ENCODE measurements at regions not wholly inside any gene's neighbourhood (a gene's known extent, or its start where the extent isn't known, plus 50 kb on each side); places are given as distances from the start of the nearest gene placed in this dataset.

GRCh38 chr16:86755571-86756006, 177.2 kb downstream of the FOXL1 start:
- Mint-ChIP-seq H3K4me3 (no peak overlapping the region), H3K27me3 (peaks cover 19 to 33% (median 19%) of the 10 kb centered on the region in 3 donors), H3K36me3 (no peaks in the 10 kb centered on the region), H3K27ac (no peak overlapping the region), H3K4me1 (no peaks in the 10 kb centered on the region), H3K9me3 (no peaks in the 10 kb centered on the region)
- ATAC-seq (ENCODE audit: low read depth in 2 of 2) (no peak), DNase-seq (no peak)

- H3K4me1 Mint-ChIP-seq: no peaks in the 10 kb centered on the region
- H3K27me3 Mint-ChIP-seq: peaks cover 25 to 40% (median 28%) of the 10 kb centered on the region in 3 donors
- no peaks in the 10 kb centered on the region for H3K36me3 Mint-ChIP-seq
- no peaks in the 10 kb centered on the region for H3K9me3 Mint-ChIP-seq
- ATAC-seq (ENCODE audit: low read depth in 2 of 2) (no peak), DNase-seq (no peak)
- H3K4me3 Mint-ChIP-seq: no peak overlapping the region
- no peak overlapping the region for H3K27ac Mint-ChIP-seq
Measured at GRCh38 chr16:86756882-86757703, 178.7 kb downstream of the FOXL1 start.

- Mint-ChIP-seq H3K27ac (no peak overlapping the region), H3K4me1 (no peaks in the 10 kb centered on the region), H3K4me3 (no peak overlapping the region), H3K36me3 (no peaks in the 10 kb centered on the region), H3K27me3 (peaks cover 28 to 46% (median 30%) of the 10 kb centered on the region in 3 donors), H3K9me3 (peaks cover 0 to 2% (median 0%) of the 10 kb centered on the region in 7 donors)
- no peak for DNase-seq
- ATAC-seq (ENCODE audit: low read depth in 2 of 2): no peak
Measured at GRCh38 chr16:86757704-86758040, 179.3 kb downstream of the FOXL1 start.

DNA sequence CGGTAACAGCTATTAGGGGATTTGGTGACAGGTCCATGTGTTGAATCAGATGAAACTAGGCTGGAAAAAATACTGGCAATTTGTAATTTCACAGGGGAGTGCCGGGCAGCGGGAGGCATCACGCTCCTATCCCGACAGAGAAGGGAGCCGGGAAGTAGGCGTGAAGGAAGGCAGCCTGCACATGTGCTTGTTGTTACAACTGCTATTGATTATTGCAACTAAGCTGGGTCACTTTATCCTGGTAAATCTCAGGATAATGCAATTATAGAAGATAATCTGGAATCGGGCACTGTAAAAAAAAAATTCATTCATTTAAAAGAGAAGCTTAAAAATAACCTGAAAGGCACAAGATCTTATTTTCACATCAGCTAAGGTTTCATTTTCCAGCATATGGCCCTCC, 180.6 kb downstream of the FOXL1 start:
- no peak overlapping the region for H3K4me3 Mint-ChIP-seq
- H3K27ac Mint-ChIP-seq: peak overlapping the region in 1 of 6 donors; percentile 13
- no peaks in the 10 kb centered on the region for H3K4me1 Mint-ChIP-seq
- no peaks in the 10 kb centered on the region for H3K36me3 Mint-ChIP-seq
- H3K9me3 Mint-ChIP-seq: peaks cover 0 to 2% (median 0%) of the 10 kb centered on the region in 7 donors
- peaks cover 28 to 46% (median 30%) of the 10 kb centered on the region in 3 donors for H3K27me3 Mint-ChIP-seq
- DNase-seq: no peak
- no peak for ATAC-seq (ENCODE audit: low read depth in 2 of 2)

DNA sequence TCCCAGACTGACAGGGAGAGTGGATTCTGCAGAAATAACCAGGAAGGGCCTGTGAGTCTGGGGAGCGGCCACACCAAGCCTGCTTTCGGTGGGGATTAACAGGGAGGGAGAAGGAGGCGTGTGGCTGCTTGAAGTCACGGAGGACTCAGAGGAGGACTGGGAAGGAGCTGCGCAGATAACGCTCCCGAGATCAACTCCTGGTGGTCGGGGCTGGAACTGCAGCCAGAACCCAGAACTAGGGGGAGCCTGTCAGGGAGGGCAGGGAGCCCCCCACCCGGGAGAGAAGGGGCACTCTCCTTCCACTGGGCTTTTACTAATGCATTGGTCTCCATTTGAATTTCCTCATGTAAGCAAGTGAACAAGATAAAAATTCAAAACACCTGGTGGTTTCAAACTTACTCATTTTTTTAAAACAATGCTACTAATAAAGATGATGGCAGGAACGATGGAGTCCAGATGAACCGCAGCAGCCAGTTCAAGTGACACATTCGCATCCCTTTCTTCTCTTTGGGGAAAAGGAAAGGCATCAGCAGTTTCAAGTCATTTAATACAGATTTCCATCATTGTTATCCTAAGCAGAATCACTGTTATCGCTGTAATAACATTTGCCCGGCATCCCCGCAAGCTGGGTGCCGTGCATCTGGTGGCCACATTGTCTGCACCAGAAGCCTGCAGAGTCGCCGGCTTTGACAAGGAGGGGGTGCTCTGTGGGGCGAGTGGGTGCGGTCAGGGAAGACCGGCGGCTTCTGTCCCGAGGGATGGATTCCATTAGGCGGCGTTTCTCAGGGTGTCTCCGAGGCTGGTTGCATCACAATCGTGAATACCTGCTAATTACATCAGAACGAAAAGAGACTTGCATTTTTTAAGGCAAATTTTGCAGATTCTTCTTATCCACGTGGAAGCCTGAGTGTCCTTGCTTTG, 183.0 kb downstream of the FOXL1 start:
- no peak overlapping the region for H3K27ac Mint-ChIP-seq
- H3K4me3 Mint-ChIP-seq: no peak overlapping the region
- no peaks in the 10 kb centered on the region for H3K36me3 Mint-ChIP-seq
- H3K9me3 Mint-ChIP-seq: peaks cover 0 to 4% (median 0%) of the 10 kb centered on the region in 7 donors
- ATAC-seq (ENCODE audit: low read depth in 2 of 2) (no peak), DNase-seq (peak; percentile 3)
- no peaks in the 10 kb centered on the region for H3K4me1 Mint-ChIP-seq
- peaks cover 30 to 58% (median 37%) of the 10 kb centered on the region in 3 donors for H3K27me3 Mint-ChIP-seq

GRCh38 chr16:86762095-86762494, 183.7 kb downstream of the FOXL1 start:
- DNase-seq (no peak), ATAC-seq (ENCODE audit: low read depth in 2 of 2) (no peak)
- Mint-ChIP-seq H3K27ac (no peak overlapping the region), H3K4me3 (no peak overlapping the region), H3K4me1 (no peaks in the 10 kb centered on the region), H3K27me3 (peaks cover 30 to 62% (median 32%) of the 10 kb centered on the region in 3 donors), H3K36me3 (no peaks in the 10 kb centered on the region), H3K9me3 (peaks cover 0 to 7% (median 4%) of the 10 kb centered on the region in 7 donors)

DNA sequence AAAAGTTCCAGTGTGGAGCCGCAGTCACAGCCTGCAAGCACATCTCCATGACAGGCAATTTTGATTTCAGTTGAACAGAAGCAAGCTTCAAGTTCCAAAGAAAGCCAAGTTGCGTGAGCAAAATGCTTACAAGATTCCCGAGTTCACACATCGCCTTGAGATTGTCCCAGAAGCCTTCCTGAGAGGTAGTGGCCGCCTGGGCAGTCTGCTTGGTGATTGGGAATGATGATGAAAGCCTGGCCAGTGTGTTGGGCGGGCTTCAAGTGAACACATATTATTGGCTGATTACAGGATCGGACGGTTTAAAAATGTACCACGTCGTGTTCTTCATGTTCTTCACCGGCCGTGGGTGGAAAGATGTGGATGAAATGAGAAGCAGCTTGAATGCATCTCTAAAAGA, 185.5 kb downstream of the FOXL1 start:
- no peak overlapping the region for H3K4me3 Mint-ChIP-seq
- H3K36me3 Mint-ChIP-seq: no peaks in the 10 kb centered on the region
- no peak for ATAC-seq (ENCODE audit: low read depth in 2 of 2)
- peaks cover 0 to 7% (median 4%) of the 10 kb centered on the region in 7 donors for H3K9me3 Mint-ChIP-seq
- peak overlapping the region in 1 of 6 donors; percentile 69 for H3K27ac Mint-ChIP-seq
- H3K4me1 Mint-ChIP-seq: no peaks in the 10 kb centered on the region
- DNase-seq: no peak
- peaks cover 30 to 58% (median 33%) of the 10 kb centered on the region in 3 donors for H3K27me3 Mint-ChIP-seq

- no peaks in the 10 kb centered on the region for H3K36me3 Mint-ChIP-seq
- H3K9me3 Mint-ChIP-seq: peaks cover 0 to 7% (median 4%) of the 10 kb centered on the region in 7 donors
- no peak overlapping the region for H3K27ac Mint-ChIP-seq
- no peak overlapping the region for H3K4me3 Mint-ChIP-seq
- H3K27me3 Mint-ChIP-seq: peaks cover 29 to 57% (median 31%) of the 10 kb centered on the region in 3 donors
- DNase-seq (no peak), ATAC-seq (ENCODE audit: low read depth in 2 of 2) (no peak)
- H3K4me1 Mint-ChIP-seq: no peaks in the 10 kb centered on the region
Measured at GRCh38 chr16:86764551-86764950, 186.2 kb downstream of the FOXL1 start.

GRCh38 chr16:86765389-86766026, 187.2 kb downstream of the FOXL1 start:
- no peak overlapping the region for H3K27ac Mint-ChIP-seq
- peaks cover 27 to 50% (median 28%) of the 10 kb centered on the region in 3 donors for H3K27me3 Mint-ChIP-seq
- peaks cover 0 to 7% (median 4%) of the 10 kb centered on the region in 7 donors for H3K9me3 Mint-ChIP-seq
- no peak overlapping the region for H3K4me3 Mint-ChIP-seq
- DNase-seq: no peak
- no peaks in the 10 kb centered on the region for H3K36me3 Mint-ChIP-seq
- no peaks in the 10 kb centered on the region for H3K4me1 Mint-ChIP-seq
- no peak for ATAC-seq (ENCODE audit: low read depth in 2 of 2)

DNA sequence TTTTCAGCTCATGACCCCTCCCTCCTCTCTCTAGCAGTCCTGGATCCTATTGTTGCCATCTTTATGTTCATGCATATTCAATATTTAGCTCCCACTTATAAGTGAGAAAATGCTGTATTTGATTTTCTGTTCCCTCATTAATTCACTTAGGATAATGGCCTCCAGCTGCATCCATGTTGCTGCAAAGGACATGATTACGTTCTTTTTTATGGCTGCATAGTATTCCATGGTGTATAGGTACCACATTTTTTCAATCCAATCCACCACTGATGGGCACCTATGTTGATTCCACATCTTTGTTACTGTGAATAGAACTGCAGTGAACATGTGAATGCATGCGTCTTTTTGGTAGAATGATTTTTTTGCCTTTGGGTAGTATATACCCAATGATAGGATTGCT, 188.4 kb downstream of the FOXL1 start:
- Mint-ChIP-seq H3K27me3 (peaks cover 22 to 40% (median 26%) of the 10 kb centered on the region in 3 donors), H3K27ac (no peak overlapping the region), H3K4me3 (no peak overlapping the region), H3K36me3 (no peaks in the 10 kb centered on the region), H3K9me3 (peaks cover 0 to 7% (median 4%) of the 10 kb centered on the region in 7 donors), H3K4me1 (no peaks in the 10 kb centered on the region)
- no peak for ATAC-seq (ENCODE audit: low read depth in 2 of 2)
- no peak for DNase-seq

GRCh38 chr16:86768228-86768791, 190.0 kb downstream of the FOXL1 start:
- no peak for ATAC-seq (ENCODE audit: low read depth in 2 of 2)
- H3K27me3 Mint-ChIP-seq: peaks cover 18 to 39% (median 22%) of the 10 kb centered on the region in 3 donors

DNA sequence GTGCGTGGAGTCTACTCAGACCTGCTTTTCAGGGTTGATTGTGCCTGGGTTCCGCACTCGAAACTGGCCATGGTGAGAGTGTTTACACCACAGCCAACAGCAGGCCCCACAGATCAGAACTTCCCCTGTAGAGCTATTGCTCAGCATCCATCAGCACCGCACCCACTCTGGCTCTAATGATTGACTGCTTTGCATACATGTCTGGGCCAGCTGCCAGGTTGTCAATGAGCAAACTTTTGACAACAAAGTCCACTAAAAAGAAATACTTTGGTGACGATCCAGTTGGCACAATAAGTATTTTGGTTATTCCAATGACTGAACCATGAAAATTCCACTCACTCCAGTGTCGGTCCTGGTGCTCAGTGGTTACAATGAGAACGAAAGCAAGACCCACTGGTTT, 190.7 kb downstream of the FOXL1 start:
- H3K4me1 Mint-ChIP-seq: no peaks in the 10 kb centered on the region
- H3K9me3 Mint-ChIP-seq: peaks cover 0 to 7% (median 2%) of the 10 kb centered on the region in 7 donors
- no peak for ATAC-seq (ENCODE audit: low read depth in 2 of 2)
- H3K36me3 Mint-ChIP-seq: no peaks in the 10 kb centered on the region
- no peak overlapping the region for H3K27ac Mint-ChIP-seq
- DNase-seq: no peak
- no peak overlapping the region for H3K4me3 Mint-ChIP-seq
- peaks cover 18 to 39% (median 28%) of the 10 kb centered on the region in 3 donors for H3K27me3 Mint-ChIP-seq

More at GRCh38 chr16:86768228-86768791, 190.0 kb downstream of the FOXL1 start:
- no peak overlapping the region for H3K4me3 Mint-ChIP-seq
- no peaks in the 10 kb centered on the region for H3K4me1 Mint-ChIP-seq
- H3K9me3 Mint-ChIP-seq: peaks cover 0 to 7% (median 2%) of the 10 kb centered on the region in 7 donors
- no peak for DNase-seq
- no peak overlapping the region for H3K27ac Mint-ChIP-seq
- no peaks in the 10 kb centered on the region for H3K36me3 Mint-ChIP-seq
